Astrocyte of the spinal cord (primary cell): ENCODE measurements at regions not wholly inside any gene's neighbourhood (a gene's known extent, or its start where the extent isn't known, plus 50 kb on each side); places are given as distances from the start of the nearest gene placed in this dataset.

Experiments
- DNase-seq: peaks from one replicate; pipeline ENCODE4 v3.0.0; 2011; ENCODE audit warnings: low read depth, low spot score
- H3K4me3 ChIP-seq: 2 replicates; pipeline ENCODE4 v1.5.1; 2011; ENCODE audit warnings: low read depth, mild to moderate bottlenecking, low read length, moderate library complexity
- in situ Hi-C: cut with HindIII; loops from 2 replicates; pipeline ENCODE4 v1.10.0; 2017; ENCODE audit warnings: low sequenced_read_pairs
- TF ChIP-seq, protein P1 (sequence below): IDR thresholded peaks from 2 replicates; pipeline ENCODE4 v1.5.1; 2012; ENCODE audit warnings: low read depth, mild to moderate bottlenecking, low read length, inconsistent platforms

- no peak overlapping the region for H3K4me3 ChIP-seq
- TF ChIP-seq, protein P1, sequence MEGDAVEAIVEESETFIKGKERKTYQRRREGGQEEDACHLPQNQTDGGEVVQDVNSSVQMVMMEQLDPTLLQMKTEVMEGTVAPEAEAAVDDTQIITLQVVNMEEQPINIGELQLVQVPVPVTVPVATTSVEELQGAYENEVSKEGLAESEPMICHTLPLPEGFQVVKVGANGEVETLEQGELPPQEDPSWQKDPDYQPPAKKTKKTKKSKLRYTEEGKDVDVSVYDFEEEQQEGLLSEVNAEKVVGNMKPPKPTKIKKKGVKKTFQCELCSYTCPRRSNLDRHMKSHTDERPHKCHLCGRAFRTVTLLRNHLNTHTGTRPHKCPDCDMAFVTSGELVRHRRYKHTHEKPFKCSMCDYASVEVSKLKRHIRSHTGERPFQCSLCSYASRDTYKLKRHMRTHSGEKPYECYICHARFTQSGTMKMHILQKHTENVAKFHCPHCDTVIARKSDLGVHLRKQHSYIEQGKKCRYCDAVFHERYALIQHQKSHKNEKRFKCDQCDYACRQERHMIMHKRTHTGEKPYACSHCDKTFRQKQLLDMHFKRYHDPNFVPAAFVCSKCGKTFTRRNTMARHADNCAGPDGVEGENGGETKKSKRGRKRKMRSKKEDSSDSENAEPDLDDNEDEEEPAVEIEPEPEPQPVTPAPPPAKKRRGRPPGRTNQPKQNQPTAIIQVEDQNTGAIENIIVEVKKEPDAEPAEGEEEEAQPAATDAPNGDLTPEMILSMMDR = no peak
- in situ Hi-C loops = no loop called here
- DNase-seq = no peak
Measured at GRCh38 chr4:19298998-19299397, 952.7 kb upstream of the SLIT2 start.

DNA sequence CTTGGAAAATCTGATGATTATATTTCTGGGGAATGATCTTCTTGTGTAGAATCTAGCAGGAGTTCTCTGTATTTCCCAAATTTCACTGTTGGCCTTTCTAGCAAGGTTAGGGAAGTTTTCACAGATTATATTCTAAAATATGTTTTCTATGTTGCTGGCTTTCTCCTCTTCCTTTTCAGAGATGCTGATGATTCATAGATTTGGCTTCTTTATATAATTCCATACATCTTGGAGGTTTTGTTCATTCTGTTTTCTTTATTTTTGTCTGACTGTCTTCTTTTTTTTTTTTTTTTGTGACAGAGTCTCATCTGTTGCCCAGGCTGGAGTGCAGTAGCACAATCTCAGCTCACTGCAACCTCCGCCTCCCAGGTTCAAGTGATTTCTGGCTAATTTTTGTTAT lies 957.9 kb upstream of the SLIT2 start:
- in situ Hi-C loops = no loop called here
- TF ChIP-seq, protein P1 = no peak
- no peak overlapping the region for H3K4me3 ChIP-seq
- no peak for DNase-seq

DNA sequence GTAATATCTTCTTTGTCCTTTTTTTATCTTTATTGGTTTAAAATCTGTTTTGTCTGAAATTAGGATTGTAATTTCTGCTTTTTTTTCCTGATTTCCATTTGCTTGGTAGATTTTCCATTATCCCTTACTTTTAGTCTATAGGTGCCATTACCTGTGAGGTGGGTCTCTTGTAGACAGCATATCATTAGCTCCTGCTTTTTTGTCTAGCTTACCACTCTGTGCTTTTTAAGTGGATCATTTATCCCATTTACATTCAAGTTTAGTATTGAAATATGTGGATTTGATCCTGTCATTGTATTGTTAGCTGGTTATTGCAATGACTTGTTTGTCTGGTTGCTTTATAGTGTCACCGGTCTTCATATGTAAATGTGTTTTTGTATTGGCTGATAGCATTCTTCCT lies 958.6 kb upstream of the SLIT2 start:
- TF ChIP-seq, protein P1 = no peak
- no peak overlapping the region for H3K4me3 ChIP-seq
- DNase-seq = no peak
- in situ Hi-C loops = no loop called here

DNA sequence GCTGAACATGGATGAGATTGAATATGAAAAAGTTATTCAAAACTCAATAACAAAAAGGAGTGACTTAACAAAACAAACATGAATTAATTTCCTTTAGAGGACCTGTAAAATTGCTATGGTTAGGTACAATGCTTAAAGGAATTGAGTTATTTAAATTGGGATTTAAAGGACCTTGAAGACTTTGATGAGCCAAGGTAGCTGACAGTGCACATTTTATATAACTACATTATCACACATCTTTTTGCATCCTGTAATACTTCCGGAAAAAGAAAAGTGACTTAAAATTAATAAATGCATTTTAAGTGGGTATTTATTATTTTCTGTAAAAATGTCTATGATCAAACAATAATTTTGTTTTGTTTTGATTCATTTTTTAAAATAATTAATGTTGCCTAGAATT lies 964.8 kb upstream of the SLIT2 start:
- DNase-seq = no peak
- in situ Hi-C loops = no loop called here
- TF ChIP-seq, protein P1 = no peak
- H3K4me3 ChIP-seq = no peak overlapping the region

DNA sequence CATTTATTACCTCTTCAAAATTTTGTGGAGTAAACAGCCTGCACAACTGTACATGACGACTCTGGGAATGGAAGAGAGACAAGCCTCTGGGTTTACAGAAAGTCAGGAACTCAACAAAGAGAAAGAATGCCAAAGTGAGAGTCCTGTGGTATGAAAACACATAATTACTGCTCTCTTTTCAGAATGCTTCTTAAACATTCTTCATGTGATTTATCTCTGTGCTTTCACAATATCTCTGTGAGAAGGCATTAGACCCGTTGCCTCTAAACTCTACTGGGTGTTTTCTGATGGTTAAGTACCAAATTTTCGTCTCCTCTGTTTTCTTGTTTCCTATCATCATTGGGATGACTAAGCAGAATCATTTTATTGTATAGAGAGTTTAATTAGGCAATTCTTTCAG lies 966.6 kb upstream of the SLIT2 start:
- in situ Hi-C loops = no loop called here
- H3K4me3 ChIP-seq = no peak overlapping the region
- TF ChIP-seq, protein P1 = no peak
- DNase-seq = no peak

- TF ChIP-seq, protein P1 = no peak
- DNase-seq = peak; percentile 60
- in situ Hi-C loops = no loop called here
- no peak overlapping the region for H3K4me3 ChIP-seq
Measured at GRCh38 chr4:19278665-19279064, 973.0 kb upstream of the SLIT2 start.

- no peak overlapping the region for H3K4me3 ChIP-seq
- no peak for DNase-seq
- in situ Hi-C loops = no loop called here
- TF ChIP-seq, protein P1 = no peak
Measured at GRCh38 chr4:19266566-19266965, 985.1 kb upstream of the SLIT2 start.
